D721Med (cell line): ENCODE measurements at regions not wholly inside any gene's neighbourhood (a gene's known extent, or its start where the extent isn't known, plus 50 kb on each side); places are given as distances from the start of the nearest gene placed in this dataset.

Experiments used
- DNase-seq: peaks from one replicate; pipeline ENCODE4 v3.0.0; 2011; ENCODE audit warnings: low spot score; ENCODE audit not compliant: insufficient read length
- FAIRE-seq: peaks from 2 replicates; lab custom pipeline; 2011; peaks lifted over from hg19 to GRCh38; lab: Jason Lieb, UNC
- CTCF ChIP-seq: IDR thresholded peaks from 2 replicates; pipeline ENCODE4 v1.5.1; 2012; ENCODE audit warnings: mild to moderate bottlenecking, control low read depth; ENCODE audit not compliant: insufficient read depth; ENCODE audit errors: missing control alignments

GRCh38 chr5:125047871-125048270 lies 301.4 kb upstream of the ZNF608 start:
- no peak for FAIRE-seq
- no peak for TF ChIP-seq CTCF
- no peak for DNase-seq

GRCh38 chr5:125049721-125050702 lies 303.6 kb upstream of the ZNF608 start:
- FAIRE-seq = no peak

GRCh38 chr5:125050926-125051325 lies 304.5 kb upstream of the ZNF608 start:
- FAIRE-seq (no peak), DNase-seq (no peak)
- no peak for TF ChIP-seq CTCF

More at GRCh38 chr5:125049721-125050702, 303.6 kb upstream of the ZNF608 start:
- no peak for TF ChIP-seq CTCF
- no peak for DNase-seq

- TF ChIP-seq CTCF = no peak
- DNase-seq = no peak
- no peak for FAIRE-seq
Measured at GRCh38 chr5:125052584-125052983, 306.1 kb upstream of the ZNF608 start.

DNA sequence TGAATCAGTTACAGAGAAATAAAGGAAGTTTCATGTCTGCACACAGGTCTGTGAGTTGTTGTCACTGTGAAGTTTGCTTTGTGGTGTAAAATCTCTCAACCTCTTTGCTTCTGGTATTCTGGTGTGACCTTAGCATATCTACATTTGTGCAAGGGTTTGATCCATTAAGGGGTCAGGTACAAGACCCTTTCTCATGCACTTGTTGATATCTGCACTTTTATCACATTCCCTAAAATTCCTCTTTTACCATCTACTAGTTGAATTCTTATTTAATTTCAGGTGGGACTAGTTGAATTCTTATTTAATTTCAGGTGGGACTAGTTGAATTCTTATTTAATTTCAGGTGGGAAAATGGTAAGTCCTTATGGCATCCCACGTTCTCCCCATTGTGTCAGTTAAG lies 306.7 kb upstream of the ZNF608 start:
- DNase-seq (no peak), FAIRE-seq (no peak)
- TF ChIP-seq CTCF = no peak

- FAIRE-seq = no peak
- no peak for DNase-seq
- TF ChIP-seq CTCF = no peak
Measured at GRCh38 chr5:125054146-125054545, 307.7 kb upstream of the ZNF608 start.

DNA sequence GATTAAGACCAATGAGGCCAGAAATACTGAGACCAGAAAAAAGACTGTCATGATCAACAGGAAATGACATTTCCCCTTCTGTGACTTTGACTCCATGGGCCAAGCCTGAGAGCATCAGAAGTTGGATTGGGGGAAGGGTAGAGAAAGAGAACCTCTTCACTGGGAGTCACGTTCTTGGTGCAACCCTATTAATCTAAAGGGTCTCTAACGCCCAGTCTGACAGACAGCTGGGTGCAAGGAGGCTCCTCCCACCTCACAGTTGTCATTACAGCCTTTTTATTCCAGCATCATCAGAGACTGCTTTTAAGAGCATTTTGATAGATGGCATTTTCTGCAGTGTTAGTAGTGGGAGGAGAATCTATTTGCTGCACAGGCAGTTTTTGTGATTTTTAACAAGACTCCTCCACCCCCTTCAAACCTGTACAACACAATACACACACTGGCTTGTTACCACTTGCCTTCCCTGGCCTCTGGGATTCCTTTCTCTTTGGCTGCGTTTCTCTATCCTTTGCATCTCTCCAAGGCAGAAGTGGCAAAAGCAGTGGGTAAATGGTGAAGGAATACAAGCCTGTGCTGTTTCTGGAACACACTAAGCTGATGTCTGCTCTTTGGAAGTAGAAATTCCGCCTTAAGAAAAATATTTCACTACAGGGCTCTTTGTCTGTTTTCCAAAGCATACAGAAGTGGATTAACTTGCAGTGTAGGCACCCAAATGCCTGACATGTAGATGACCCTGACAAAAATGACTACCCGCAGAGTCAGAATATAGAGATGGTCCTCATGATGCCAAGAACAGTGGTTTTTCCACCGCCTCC lies 310.4 kb upstream of the ZNF608 start:
- no peak for DNase-seq
- no peak for TF ChIP-seq CTCF
- FAIRE-seq = no peak
